Transverse colon (tissue), 4 donors: ENCODE measurements at regions not wholly inside any gene's neighbourhood (a gene's known extent, or its start where the extent isn't known, plus 50 kb on each side); places are given as distances from the start of the nearest gene placed in this dataset.
"Not testable (repeated sequence)": the region's sequence is repeated elsewhere in the genome, so short reads cannot be mapped to it uniquely, and the experiment has no call there.

Source experiments
- DNase-seq: peaks from one replicate; pipeline ENCODE4 v3.0.0-alpha.2; 2019
- H3K27ac ChIP-seq, 4 donors: fragments of 200-600 bp; sonication (generic); 2 replicates each; pipeline ENCODE4 v1.5.1; 2016 to 2018; ENCODE audit warnings: inconsistent platforms in 4 of 4
- H3K27me3 ChIP-seq: fragments of 200-600 bp; sonication (generic); 2 replicates; pipeline ENCODE4 v1.5.1; 2017; ENCODE audit warnings: inconsistent platforms
- H3K36me3 ChIP-seq, 4 donors: fragments of 200-600 bp; sonication (generic); 2 replicates each; pipeline ENCODE4 v1.5.1; 2017 to 2019; ENCODE audit warnings: inconsistent platforms in 4 of 4
- H3K4me1 ChIP-seq, 4 donors: fragments of 200-600 bp; sonication (generic); 2 replicates each; pipeline ENCODE4 v1.5.1; 2017 to 2020; ENCODE audit warnings: inconsistent platforms in 4 of 4
- H3K4me3 ChIP-seq, 4 donors: fragments of 200-600 bp; sonication (generic); 1 replicate in 1 of 4; 2 replicates in 3 of 4; pipeline versions ENCODE4 v1.5.1 to v1.6.1; 2017 to 2019; ENCODE audit warnings: inconsistent platforms in 4 of 4
- H3K9me3 ChIP-seq, 2 donors: fragments of 200-600 bp; sonication (generic); 2 replicates each; pipeline ENCODE4 v1.5.1; 2017 to 2019; ENCODE audit warnings: inconsistent platforms in 2 of 2
- CTCF ChIP-seq, 5 experiments: fragments of 200-600 bp in 3 of 5; fragments of 450-650 bp in 2 of 5; sonication (generic) in 3 of 5; IDR thresholded peaks; 1 replicate in 2 of 5; 2 replicates in 3 of 5; pipeline ENCODE4 v1.5.1; 2016 to 2017; ENCODE audit warnings: antibody characterized with exemption in 5 of 5, inconsistent platforms in 3 of 5, mild to moderate bottlenecking in 2 of 5, moderate library complexity in 1 of 5
- EP300 ChIP-seq: sonication (generic); formaldehyde crosslinking; IDR thresholded peaks from one replicate; pipeline ENCODE4 v1.6.1; 2017; ENCODE audit warnings: antibody characterized with exemption, low read depth
- POLR2A ChIP-seq: fragments of 450-650 bp; IDR thresholded peaks from one replicate; pipeline ENCODE4 v1.6.1; 2016; ENCODE audit warnings: antibody characterized with exemption, mild to moderate bottlenecking, moderate library complexity
- POLR2AphosphoS5 ChIP-seq, 3 donors: sonication (generic); formaldehyde crosslinking; IDR thresholded peaks; one replicate each; pipeline ENCODE4 v1.6.1; 2016; ENCODE audit warnings: antibody characterized with exemption in 3 of 3
- WGBS, 2 donors: methylation state at CpG; one replicate each; pipeline ENCODE4 v1.1.5; 2018; ENCODE audit warnings: low coverage in 1 of 2; 5-methylcytosine and 5-hydroxymethylcytosine counted together
- in situ Hi-C, 4 donors: fragments of 200-750 bp; cut with MboI; loops; one replicate each; pipeline versions ENCODE4 v1.15.0 to v1.15.1; 2017; ENCODE audit warnings: low sequenced_read_pairs in 3 of 4, low pct_ligation_motif_present in 1 of 4, low pct_unique_long_range_greater_than_20kb in 1 of 4
- intact Hi-C: fragments of 100-400 bp; cut with DNase I; formaldehyde crosslinking; loops from one replicate; pipeline ENCODE4 v1.15.1; 2023; ENCODE audit warnings: low total_unique reads

- intact Hi-C loops = no loop called here
- TF ChIP-seq EP300 (no peak), POLR2A (no peak), CTCF (IDR thresholded peaks at IDR 0.05) (no peak), POLR2AphosphoS5 (IDR thresholded peaks at IDR 0.05) (no peak)
- H3K27me3 ChIP-seq = no peaks in the 10 kb centered on the region
- in situ Hi-C loops = no loop called here
- no peak for DNase-seq
- H3K4me3 ChIP-seq = no peak overlapping the region
- peaks cover 0 to 6% of the 10 kb centered on the region in 2 donors for H3K9me3 ChIP-seq
- no peaks in the 10 kb centered on the region for H3K4me1 ChIP-seq
- WGBS, 2 donors = 58% methylated on average over 4 of the region's 4 CpGs; no CpG with 5 or more reads in 1 of the 2 donors
- no peaks in the 10 kb centered on the region for H3K36me3 ChIP-seq
- H3K27ac ChIP-seq = no peak overlapping the region
Observed at GRCh38 chr1:112144733-112145426, 155.4 kb upstream of the KCND3 start.

- Histone ChIP-seq H3K4me1 (no peaks in the 10 kb centered on the region), H3K27ac (no peak overlapping the region), H3K27me3 (no peaks in the 10 kb centered on the region), H3K36me3 (no peaks in the 10 kb centered on the region), H3K4me3 (no peak overlapping the region), H3K9me3 (peaks cover 0 to 6% of the 10 kb centered on the region in 2 donors)
- DNase-seq = no peak
- intact Hi-C loops = no loop called here
- TF ChIP-seq EP300 = no peak
- no peak for TF ChIP-seq CTCF (IDR thresholded peaks at IDR 0.05)
- TF ChIP-seq POLR2AphosphoS5 (IDR thresholded peaks at IDR 0.05) = no peak
- no peak for TF ChIP-seq POLR2A
- in situ Hi-C loops = no loop called here
Observed at GRCh38 chr1:112146201-112146715, 156.8 kb upstream of the KCND3 start.

- H3K9me3 ChIP-seq, DNase-seq, in situ Hi-C loops, intact Hi-C loops, H3K4me3 ChIP-seq, H3K4me1 ChIP-seq, H3K27me3 ChIP-seq, H3K36me3 ChIP-seq, H3K27ac ChIP-seq: not testable (repeated sequence)
- WGBS, 2 donors = no CpG with 5 or more reads among the region's 14 CpGs
Observed at GRCh38 chr1:112160214-112160613, 170.7 kb upstream of the KCND3 start.

- Histone ChIP-seq H3K4me1 (no peaks in the 10 kb centered on the region), H3K4me3 (no peak overlapping the region), H3K36me3 (no peaks in the 10 kb centered on the region), H3K27me3 (no peaks in the 10 kb centered on the region), H3K27ac (no peak overlapping the region), H3K9me3 (no peaks in the 10 kb centered on the region)
- TF ChIP-seq POLR2A = no peak
- no peak for TF ChIP-seq CTCF (IDR thresholded peaks at IDR 0.05)
- no peak for TF ChIP-seq POLR2AphosphoS5 (IDR thresholded peaks at IDR 0.05)
- TF ChIP-seq EP300 = no peak
- in situ Hi-C loops = no loop called here
- intact Hi-C loops = no loop called here
- DNase-seq = no peak
- WGBS, 2 donors = 69 to 70% methylated on average over 3 of the region's 3 CpGs
Observed at GRCh38 chr1:112165375-112165774, 175.9 kb upstream of the KCND3 start.

- TF ChIP-seq POLR2A = no peak
- in situ Hi-C loops = no loop called here
Observed at GRCh38 chr1:112169517-112169916, 180.0 kb upstream of the KCND3 start.

More at GRCh38 chr1:112169517-112169916, 180.0 kb upstream of the KCND3 start:
- H3K36me3 ChIP-seq = no peaks in the 10 kb centered on the region
- H3K27me3 ChIP-seq = no peaks in the 10 kb centered on the region
- no peaks in the 10 kb centered on the region for H3K4me1 ChIP-seq
- no peak overlapping the region for H3K27ac ChIP-seq
- H3K4me3 ChIP-seq = no peak overlapping the region
- intact Hi-C loops = no loop called here
- DNase-seq = no peak
- no peaks in the 10 kb centered on the region for H3K9me3 ChIP-seq
